GM23248 (cell line): ENCODE measurements at regions not wholly inside any gene's neighbourhood (a gene's known extent, or its start where the extent isn't known, plus 50 kb on each side); places are given as distances from the start of the nearest gene placed in this dataset.

ENCODE experiments used
- DNase-seq: peaks from one replicate; pipeline ENCODE4 v3.0.0-alpha.2; 2015
- H2AFZ ChIP-seq: fragments of 200-600 bp; sonication (generic); 2 replicates; pipeline ENCODE4 v1.6.1; 2016; ENCODE audit warnings: antibody characterized with exemption
- H3F3A ChIP-seq: fragments of 200-600 bp; sonication (generic); 2 replicates; pipeline ENCODE4 v1.6.1; 2016; ENCODE audit warnings: mild to moderate bottlenecking, antibody characterized with exemption, mixed run types; ENCODE audit not compliant: insufficient read depth
- H3K27ac ChIP-seq: fragments of 200-600 bp; sonication (generic); 2 replicates; pipeline ENCODE4 v1.5.1; 2016; ENCODE audit warnings: mild to moderate bottlenecking
- H3K27me3 ChIP-seq: fragments of 200-600 bp; sonication (generic); replicated peaks from 2 replicates; pipeline ENCODE4 v1.6.1; 2016; ENCODE audit warnings: mild to moderate bottlenecking; ENCODE audit not compliant: insufficient read depth
- H3K36me3 ChIP-seq: fragments of 200-600 bp; sonication (generic); 2 replicates; pipeline ENCODE4 v1.6.1; 2016; ENCODE audit warnings: low read depth, mild to moderate bottlenecking
- H3K4me1 ChIP-seq: fragments of 200-600 bp; sonication (generic); 2 replicates; pipeline ENCODE4 v1.6.1; 2016; ENCODE audit warnings: mild to moderate bottlenecking; ENCODE audit not compliant: insufficient read depth
- H3K4me2 ChIP-seq: fragments of 200-600 bp; sonication (generic); one replicate; pipeline ENCODE4 v1.6.1; 2016; ENCODE audit warnings: mild to moderate bottlenecking; ENCODE audit not compliant: unreplicated experiment
- H3K4me3 ChIP-seq: fragments of 200-600 bp; sonication (generic); 2 replicates; pipeline ENCODE4 v1.5.1; 2016; ENCODE audit warnings: mild to moderate bottlenecking
- H3K79me2 ChIP-seq: fragments of 200-600 bp; sonication (generic); 2 replicates; pipeline ENCODE4 v1.6.1; 2016; ENCODE audit warnings: mild to moderate bottlenecking; ENCODE audit not compliant: insufficient read depth
- H3K9ac ChIP-seq: fragments of 200-600 bp; sonication (generic); 2 replicates; pipeline ENCODE4 v1.6.1; 2016; ENCODE audit warnings: mild to moderate bottlenecking
- H3K9me2 ChIP-seq: fragments of 200-600 bp; sonication (generic); 2 replicates; pipeline ENCODE4 v1.6.1; 2016; ENCODE audit warnings: mixed run types, mild to moderate bottlenecking, moderate library complexity; ENCODE audit not compliant: insufficient read depth
- H3K9me3 ChIP-seq: fragments of 200-600 bp; sonication (generic); one replicate; pipeline ENCODE4 v1.6.1; 2017; ENCODE audit warnings: low read depth
- H4K20me1 ChIP-seq: fragments of 200-600 bp; sonication (generic); 2 replicates; pipeline ENCODE4 v1.6.0; 2016; ENCODE audit not compliant: insufficient read depth
- EZH2 ChIP-seq: fragments of 200-600 bp; sonication (generic); IDR thresholded peaks from 2 replicates; pipeline ENCODE4 v1.6.1; 2018; ENCODE audit warnings: antibody characterized with exemption, mild to moderate bottlenecking; ENCODE audit not compliant: insufficient read depth, poor library complexity, severe bottlenecking
- EZH2phosphoT487 ChIP-seq: fragments of 200-600 bp; sonication (generic); IDR thresholded peaks from 2 replicates; pipeline ENCODE4 v1.6.1; 2018; ENCODE audit warnings: antibody characterized with exemption, moderate library complexity, mild to moderate bottlenecking, low read depth; ENCODE audit not compliant: insufficient read depth
- WGBS, 2 experiments: methylation state at CpG; one replicate each; pipeline ENCODE4 v1.1.6; 2015 to 2017; ENCODE audit warnings: low lambda C conversion rate in 2 of 2, low coverage in 1 of 2; ENCODE audit errors: missing lambda C conversion rate in 2 of 2; 5-methylcytosine and 5-hydroxymethylcytosine counted together
- in situ Hi-C: fragments of 300-500 bp; cut with MboI; formaldehyde crosslinking; loops from 2 replicates; pipeline ENCODE4 v1.15.0; 2020

- TF ChIP-seq EZH2phosphoT487: no peak
- no peak for TF ChIP-seq EZH2
- no peak for DNase-seq
- in situ Hi-C loops: no loop called here
- Histone ChIP-seq H3K79me2 (no peaks in the 10 kb centered on the region), H3K4me3 (no peak overlapping the region), H3K4me1 (no peaks in the 10 kb centered on the region), H3K27me3 (no peaks in the 10 kb centered on the region), H3K4me2 (no peak overlapping the region), H3K27ac (no peak overlapping the region), H4K20me1 (no peaks in the 10 kb centered on the region), H3K9ac (no peak overlapping the region), H3K9me3 (no peaks in the 10 kb centered on the region), H2AFZ (no peak overlapping the region), H3K36me3 (no peaks in the 10 kb centered on the region), H3K9me2 (no peaks in the 10 kb centered on the region), H3F3A (no peaks in the 10 kb centered on the region)
- 9 to 10% methylated on average over 4 of the region's 4 CpGs for WGBS, 2 experiments
Measured at GRCh38 chr3:34777386-34777785, 861.9 kb upstream of the ARPP21 start.

GRCh38 chr3:34779092-34779491 lies 860.2 kb upstream of the ARPP21 start:
- Histone ChIP-seq H3K27ac (no peak overlapping the region), H3K4me1 (no peaks in the 10 kb centered on the region), H3K9ac (no peak overlapping the region), H3K36me3 (no peaks in the 10 kb centered on the region), H3K4me2 (no peak overlapping the region), H3F3A (no peaks in the 10 kb centered on the region), H3K4me3 (no peak overlapping the region), H3K27me3 (no peaks in the 10 kb centered on the region), H2AFZ (no peak overlapping the region), H3K79me2 (no peaks in the 10 kb centered on the region), H3K9me3 (no peaks in the 10 kb centered on the region), H4K20me1 (no peaks in the 10 kb centered on the region), H3K9me2 (no peaks in the 10 kb centered on the region)
- DNase-seq: no peak
- in situ Hi-C loops: no loop called here
- TF ChIP-seq EZH2: no peak
- TF ChIP-seq EZH2phosphoT487: no peak
- 12 to 14% methylated on average over 1 of the region's 1 CpG for WGBS, 2 experiments

- TF ChIP-seq EZH2 (no peak), EZH2phosphoT487 (no peak)
- no peak for DNase-seq
- Histone ChIP-seq H3K36me3 (no peaks in the 10 kb centered on the region), H3K9me3 (no peaks in the 10 kb centered on the region), H3K9me2 (no peaks in the 10 kb centered on the region), H3K27me3 (no peaks in the 10 kb centered on the region), H2AFZ (no peak overlapping the region), H3K4me2 (no peak overlapping the region), H3K27ac (no peak overlapping the region), H3F3A (no peaks in the 10 kb centered on the region), H3K9ac (no peak overlapping the region), H3K79me2 (no peaks in the 10 kb centered on the region), H3K4me1 (no peaks in the 10 kb centered on the region), H3K4me3 (no peak overlapping the region), H4K20me1 (no peaks in the 10 kb centered on the region)
- 7 to 8% methylated on average over 5 of the region's 5 CpGs for WGBS, 2 experiments
- in situ Hi-C loops: no loop called here
Measured at GRCh38 chr3:34780294-34780693, 859.0 kb upstream of the ARPP21 start.

GRCh38 chr3:34780973-34781372 lies 858.4 kb upstream of the ARPP21 start:
- no peaks in the 10 kb centered on the region for H3K36me3 ChIP-seq
- H3K9me2 ChIP-seq: no peaks in the 10 kb centered on the region
- no peak overlapping the region for H2AFZ ChIP-seq
- no peaks in the 10 kb centered on the region for H4K20me1 ChIP-seq
- H3K79me2 ChIP-seq: no peaks in the 10 kb centered on the region
- no peaks in the 10 kb centered on the region for H3K27me3 ChIP-seq
- in situ Hi-C loops: no loop called here
- H3K4me3 ChIP-seq: no peak overlapping the region
- TF ChIP-seq EZH2: no peak
- TF ChIP-seq EZH2phosphoT487: no peak
- no peak overlapping the region for H3K27ac ChIP-seq
- no peak overlapping the region for H3K4me2 ChIP-seq
- no peaks in the 10 kb centered on the region for H3K9me3 ChIP-seq
- DNase-seq: no peak
- no peaks in the 10 kb centered on the region for H3K4me1 ChIP-seq
- no peak overlapping the region for H3K9ac ChIP-seq
- no peaks in the 10 kb centered on the region for H3F3A ChIP-seq
- 22 to 31% methylated on average over 4 of the region's 4 CpGs for WGBS, 2 experiments

GRCh38 chr3:34782871-34783270 lies 856.5 kb upstream of the ARPP21 start:
- Histone ChIP-seq H3K27ac (no peak overlapping the region), H3K4me1 (no peaks in the 10 kb centered on the region), H3K79me2 (no peaks in the 10 kb centered on the region), H3K27me3 (no peaks in the 10 kb centered on the region), H4K20me1 (no peaks in the 10 kb centered on the region), H3K4me3 (no peak overlapping the region), H2AFZ (no peak overlapping the region), H3K36me3 (no peaks in the 10 kb centered on the region), H3F3A (no peaks in the 10 kb centered on the region), H3K4me2 (no peak overlapping the region), H3K9me2 (no peaks in the 10 kb centered on the region), H3K9ac (no peak overlapping the region), H3K9me3 (no peaks in the 10 kb centered on the region)
- WGBS, 2 experiments: 3 to 9% methylated on average over 2 of the region's 2 CpGs
- no peak for DNase-seq
- in situ Hi-C loops: no loop called here
- TF ChIP-seq EZH2 (no peak), EZH2phosphoT487 (no peak)
